ENCODE measurements at regions not wholly inside any gene's neighbourhood (a gene's known extent, or its start where the extent isn't known, plus 50 kb on each side); places are given as distances from the start of the nearest gene placed in this dataset.

DNA sequence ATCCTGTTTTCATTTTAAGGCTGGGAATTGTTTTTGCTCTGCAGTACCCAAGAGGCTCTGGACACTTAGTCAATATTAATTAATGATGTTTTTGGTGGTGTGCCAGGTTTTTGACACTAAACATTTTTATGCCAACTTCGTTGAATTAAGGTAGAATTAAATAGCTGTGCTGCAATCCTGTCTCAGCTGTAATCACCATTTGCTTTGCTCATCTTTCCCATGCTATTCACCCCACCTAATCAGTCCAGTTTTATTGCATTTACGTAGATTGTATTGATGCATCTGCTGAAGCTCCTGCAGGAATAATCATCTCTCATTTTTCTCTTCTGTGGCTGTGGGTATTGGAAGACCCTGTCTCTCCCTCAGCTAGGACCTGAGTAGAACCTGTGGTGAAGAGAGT, 52.6 kb upstream of the TRUB1 start:
- ChIA-PET RAD21 (ENCODE audit: unreplicated experiment) (no interaction called here), POLR2A (interaction anchor here (0.7 kb wide), 1 partner anchor 161 kb away, joined by 3 read pairs; no protein-coding TSS in a partner anchor), SMC1A (ENCODE audit: uncharacterized antibody, unreplicated experiment) (no interaction called here), CTCF (interaction anchor here (0.6 to 1.4 kb wide), 4 partner anchors 11 to 423 kb away, joined by 3 to 4 read pairs (median 4); no protein-coding TSS in a partner anchor)
- 19% methylated on average over 2 of the region's 2 CpGs for WGBS (ENCODE audit: insufficient coverage, insufficient replicate concordance, low lambda C conversion rate, missing lambda C conversion rate)
- intact Hi-C loops (cut with micrococcal nuclease; ENCODE audit: unreplicated experiment), result no loop called here
- no peaks in the 10 kb centered on the region for H3K27me3 ChIP-seq (replicated peaks in 1 of 2; ENCODE audit: control insufficient read depth in 2 of 2, insufficient read depth in 2 of 2, low read length in 1 of 2)
- no peak overlapping the region for H3K9ac ChIP-seq (ENCODE audit: control insufficient read depth, insufficient read depth, low read length)
- no peak overlapping the region for H3K27ac ChIP-seq (ENCODE audit: control insufficient read depth, insufficient read depth)
- H2AFZ ChIP-seq (ENCODE audit: control insufficient read depth, low read depth, low read length), result no peak overlapping the region
- FAIRE-seq (no peak), DNase-seq (ENCODE audit: low read depth, low spot score) (no peak), ATAC-seq (no peak)
- no peaks in the 10 kb centered on the region for H3K9me3 ChIP-seq (replicated peaks; ENCODE audit: control insufficient read depth, insufficient read depth, low read length)
- H3K4me3 ChIP-seq, result no peak overlapping the region
- TF ChIP-seq RCOR1 (conservative IDR thresholded peaks at IDR 0.05; ENCODE audit: low read depth, low read length), result no peak
- no peak for TF ChIP-seq IKZF2 (IDR thresholded peaks at IDR 0.05)
- no peak for TF ChIP-seq RFX5 (IDR thresholded peaks at IDR 0.05; ENCODE audit: low read depth, low read length)
- no peak for TF ChIP-seq LARP7 (IDR thresholded peaks at IDR 0.05)
- TF ChIP-seq TCF7 (IDR thresholded peaks at IDR 0.05; ENCODE audit: borderline replicate concordance), result no peak
- no peak for TF ChIP-seq STAT1 (conservative IDR thresholded peaks at IDR 0.05)
- TF ChIP-seq POLR2A (IDR thresholded peaks at IDR 0.05; ENCODE audit: low read depth, low read length), result no peak
- TF ChIP-seq SUPT20H (IDR thresholded peaks at IDR 0.05; ENCODE audit: borderline replicate concordance, control insufficient read depth, low read depth, low read length), result no peak
- no peak for TF ChIP-seq CREM (IDR thresholded peaks at IDR 0.05; ENCODE audit: low read depth)
- no peak overlapping the region for H3K4me2 ChIP-seq (ENCODE audit: control insufficient read depth, insufficient read depth)
- no peaks in the 10 kb centered on the region for H3K79me2 ChIP-seq (ENCODE audit: control insufficient read depth, insufficient read depth, low read length)
- H3K36me3 ChIP-seq (ENCODE audit: control insufficient read depth in 2 of 2, insufficient read depth in 2 of 2, low read length in 1 of 2), result no peaks in the 10 kb centered on the region
- no peaks in the 10 kb centered on the region for H4K20me1 ChIP-seq (ENCODE audit: control insufficient read depth, insufficient read depth)
- BruUV-seq (replicated peaks), result no TSS peak
- no peaks in the 10 kb centered on the region for H3K4me1 ChIP-seq (ENCODE audit: control insufficient read depth, insufficient read depth, low read length)
- in situ Hi-C loops (cut with MboI), result no loop called here
